ENCODE measurements at regions not wholly inside any gene's neighbourhood (a gene's known extent, or its start where the extent isn't known, plus 50 kb on each side); places are given as distances from the start of the nearest gene placed in this dataset.

DNA sequence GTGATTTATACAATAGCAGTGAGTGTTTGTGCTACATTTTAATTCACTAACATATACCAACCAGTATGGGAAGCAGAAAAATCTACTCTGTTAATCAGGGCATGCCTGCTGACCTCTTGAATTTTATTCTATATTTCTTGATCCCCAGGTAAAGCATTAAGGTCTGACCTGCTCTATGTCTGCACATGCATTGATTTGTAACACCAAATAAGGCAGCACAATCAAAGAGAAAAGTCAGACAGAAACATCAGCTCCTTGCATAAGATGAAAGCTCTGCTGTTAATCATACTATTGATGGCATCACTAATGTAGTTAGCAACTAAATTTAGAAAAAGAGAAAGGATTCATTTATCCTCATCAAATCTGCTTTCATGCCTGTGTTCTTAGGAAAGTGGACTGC lies 2744.8 kb upstream of the PCDH20 start:
- no peak overlapping the region for H3K27ac ChIP-seq (ENCODE audit: low read depth in 1 of 2, low read length in 2 of 2)
- H3K4me1 ChIP-seq (ENCODE audit: control insufficient read depth in 4 of 4, insufficient read depth in 4 of 4, low read length in 3 of 4): no peaks in the 10 kb centered on the region
- H3K27me3 ChIP-seq (ENCODE audit: control insufficient read depth in 4 of 4, insufficient read depth in 4 of 4, low read length in 3 of 4): no peaks in the 10 kb centered on the region
- no peak for DNase-seq (ENCODE audit: low spot score)
- H3K9ac ChIP-seq (ENCODE audit: low read depth in 1 of 2, low read length in 2 of 2): no peak overlapping the region
- TF ChIP-seq, protein P1, sequence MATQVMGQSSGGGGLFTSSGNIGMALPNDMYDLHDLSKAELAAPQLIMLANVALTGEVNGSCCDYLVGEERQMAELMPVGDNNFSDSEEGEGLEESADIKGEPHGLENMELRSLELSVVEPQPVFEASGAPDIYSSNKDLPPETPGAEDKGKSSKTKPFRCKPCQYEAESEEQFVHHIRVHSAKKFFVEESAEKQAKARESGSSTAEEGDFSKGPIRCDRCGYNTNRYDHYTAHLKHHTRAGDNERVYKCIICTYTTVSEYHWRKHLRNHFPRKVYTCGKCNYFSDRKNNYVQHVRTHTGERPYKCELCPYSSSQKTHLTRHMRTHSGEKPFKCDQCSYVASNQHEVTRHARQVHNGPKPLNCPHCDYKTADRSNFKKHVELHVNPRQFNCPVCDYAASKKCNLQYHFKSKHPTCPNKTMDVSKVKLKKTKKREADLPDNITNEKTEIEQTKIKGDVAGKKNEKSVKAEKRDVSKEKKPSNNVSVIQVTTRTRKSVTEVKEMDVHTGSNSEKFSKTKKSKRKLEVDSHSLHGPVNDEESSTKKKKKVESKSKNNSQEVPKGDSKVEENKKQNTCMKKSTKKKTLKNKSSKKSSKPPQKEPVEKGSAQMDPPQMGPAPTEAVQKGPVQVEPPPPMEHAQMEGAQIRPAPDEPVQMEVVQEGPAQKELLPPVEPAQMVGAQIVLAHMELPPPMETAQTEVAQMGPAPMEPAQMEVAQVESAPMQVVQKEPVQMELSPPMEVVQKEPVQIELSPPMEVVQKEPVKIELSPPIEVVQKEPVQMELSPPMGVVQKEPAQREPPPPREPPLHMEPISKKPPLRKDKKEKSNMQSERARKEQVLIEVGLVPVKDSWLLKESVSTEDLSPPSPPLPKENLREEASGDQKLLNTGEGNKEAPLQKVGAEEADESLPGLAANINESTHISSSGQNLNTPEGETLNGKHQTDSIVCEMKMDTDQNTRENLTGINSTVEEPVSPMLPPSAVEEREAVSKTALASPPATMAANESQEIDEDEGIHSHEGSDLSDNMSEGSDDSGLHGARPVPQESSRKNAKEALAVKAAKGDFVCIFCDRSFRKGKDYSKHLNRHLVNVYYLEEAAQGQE (IDR thresholded peaks at IDR 0.05): no peak
- TF ChIP-seq JUND (IDR thresholded peaks at IDR 0.05): no peak
- no peak for TF ChIP-seq FOXA2 (IDR thresholded peaks at IDR 0.05)
- no peak for TF ChIP-seq EGR1 (IDR thresholded peaks at IDR 0.05; ENCODE audit: low read depth in 2 of 2)
- TF ChIP-seq, protein P2, sequence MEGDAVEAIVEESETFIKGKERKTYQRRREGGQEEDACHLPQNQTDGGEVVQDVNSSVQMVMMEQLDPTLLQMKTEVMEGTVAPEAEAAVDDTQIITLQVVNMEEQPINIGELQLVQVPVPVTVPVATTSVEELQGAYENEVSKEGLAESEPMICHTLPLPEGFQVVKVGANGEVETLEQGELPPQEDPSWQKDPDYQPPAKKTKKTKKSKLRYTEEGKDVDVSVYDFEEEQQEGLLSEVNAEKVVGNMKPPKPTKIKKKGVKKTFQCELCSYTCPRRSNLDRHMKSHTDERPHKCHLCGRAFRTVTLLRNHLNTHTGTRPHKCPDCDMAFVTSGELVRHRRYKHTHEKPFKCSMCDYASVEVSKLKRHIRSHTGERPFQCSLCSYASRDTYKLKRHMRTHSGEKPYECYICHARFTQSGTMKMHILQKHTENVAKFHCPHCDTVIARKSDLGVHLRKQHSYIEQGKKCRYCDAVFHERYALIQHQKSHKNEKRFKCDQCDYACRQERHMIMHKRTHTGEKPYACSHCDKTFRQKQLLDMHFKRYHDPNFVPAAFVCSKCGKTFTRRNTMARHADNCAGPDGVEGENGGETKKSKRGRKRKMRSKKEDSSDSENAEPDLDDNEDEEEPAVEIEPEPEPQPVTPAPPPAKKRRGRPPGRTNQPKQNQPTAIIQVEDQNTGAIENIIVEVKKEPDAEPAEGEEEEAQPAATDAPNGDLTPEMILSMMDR (IDR thresholded peaks at IDR 0.05; ENCODE audit: low read depth, low read length, missing input control): no peak
- TF ChIP-seq SP1 (IDR thresholded peaks at IDR 0.05): no peak
- no peak for TF ChIP-seq GABPA (IDR thresholded peaks at IDR 0.05 in 1 of 2, conservative IDR thresholded peaks at IDR 0.05 in 1 of 2)
- TF ChIP-seq FOXA1 (IDR thresholded peaks at IDR 0.05): no peak
- TF ChIP-seq, protein P3, sequence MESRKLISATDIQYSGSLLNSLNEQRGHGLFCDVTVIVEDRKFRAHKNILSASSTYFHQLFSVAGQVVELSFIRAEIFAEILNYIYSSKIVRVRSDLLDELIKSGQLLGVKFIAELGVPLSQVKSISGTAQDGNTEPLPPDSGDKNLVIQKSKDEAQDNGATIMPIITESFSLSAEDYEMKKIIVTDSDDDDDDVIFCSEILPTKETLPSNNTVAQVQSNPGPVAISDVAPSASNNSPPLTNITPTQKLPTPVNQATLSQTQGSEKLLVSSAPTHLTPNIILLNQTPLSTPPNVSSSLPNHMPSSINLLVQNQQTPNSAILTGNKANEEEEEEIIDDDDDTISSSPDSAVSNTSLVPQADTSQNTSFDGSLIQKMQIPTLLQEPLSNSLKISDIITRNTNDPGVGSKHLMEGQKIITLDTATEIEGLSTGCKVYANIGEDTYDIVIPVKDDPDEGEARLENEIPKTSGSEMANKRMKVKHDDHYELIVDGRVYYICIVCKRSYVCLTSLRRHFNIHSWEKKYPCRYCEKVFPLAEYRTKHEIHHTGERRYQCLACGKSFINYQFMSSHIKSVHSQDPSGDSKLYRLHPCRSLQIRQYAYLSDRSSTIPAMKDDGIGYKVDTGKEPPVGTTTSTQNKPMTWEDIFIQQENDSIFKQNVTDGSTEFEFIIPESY (IDR thresholded peaks at IDR 0.05): no peak
- no peak for TF ChIP-seq HNF4G (IDR thresholded peaks at IDR 0.05)
- TF ChIP-seq YY1 (IDR thresholded peaks at IDR 0.05): no peak
- no peak for TF ChIP-seq RXRA (IDR thresholded peaks at IDR 0.05)
- TF ChIP-seq RAD21 (IDR thresholded peaks at IDR 0.05): no peak
- no peak for TF ChIP-seq HNF4A (conservative IDR thresholded peaks at IDR 0.05)
- no peak for TF ChIP-seq NR2F2 (IDR thresholded peaks at IDR 0.05)
- TF ChIP-seq, protein P4, sequence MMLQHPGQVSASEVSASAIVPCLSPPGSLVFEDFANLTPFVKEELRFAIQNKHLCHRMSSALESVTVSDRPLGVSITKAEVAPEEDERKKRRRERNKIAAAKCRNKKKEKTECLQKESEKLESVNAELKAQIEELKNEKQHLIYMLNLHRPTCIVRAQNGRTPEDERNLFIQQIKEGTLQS (IDR thresholded peaks at IDR 0.05): no peak
- TF ChIP-seq, protein P5, sequence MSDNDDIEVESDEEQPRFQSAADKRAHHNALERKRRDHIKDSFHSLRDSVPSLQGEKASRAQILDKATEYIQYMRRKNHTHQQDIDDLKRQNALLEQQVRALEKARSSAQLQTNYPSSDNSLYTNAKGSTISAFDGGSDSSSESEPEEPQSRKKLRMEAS (IDR thresholded peaks at IDR 0.05): no peak
- no peak for TF ChIP-seq TAF1 (conservative IDR thresholded peaks at IDR 0.05)
- H3K36me3 ChIP-seq (ENCODE audit: control insufficient read depth in 4 of 4, insufficient read depth in 3 of 4, low read depth in 1 of 4, low read length in 3 of 4): no peaks in the 10 kb centered on the region
- H3K9me3 ChIP-seq (ENCODE audit: control insufficient read depth in 4 of 4, low read length in 3 of 4): no peaks in the 10 kb centered on the region
- no peak overlapping the region for H3K4me3 ChIP-seq (ENCODE audit: low read depth in 1 of 3, low read length in 3 of 3)

Data from liver (tissue), 7 donors.